ENCODE measurements at regions not wholly inside any gene's neighbourhood (a gene's known extent, or its start where the extent isn't known, plus 50 kb on each side); places are given as distances from the start of the nearest gene placed in this dataset.

DNA sequence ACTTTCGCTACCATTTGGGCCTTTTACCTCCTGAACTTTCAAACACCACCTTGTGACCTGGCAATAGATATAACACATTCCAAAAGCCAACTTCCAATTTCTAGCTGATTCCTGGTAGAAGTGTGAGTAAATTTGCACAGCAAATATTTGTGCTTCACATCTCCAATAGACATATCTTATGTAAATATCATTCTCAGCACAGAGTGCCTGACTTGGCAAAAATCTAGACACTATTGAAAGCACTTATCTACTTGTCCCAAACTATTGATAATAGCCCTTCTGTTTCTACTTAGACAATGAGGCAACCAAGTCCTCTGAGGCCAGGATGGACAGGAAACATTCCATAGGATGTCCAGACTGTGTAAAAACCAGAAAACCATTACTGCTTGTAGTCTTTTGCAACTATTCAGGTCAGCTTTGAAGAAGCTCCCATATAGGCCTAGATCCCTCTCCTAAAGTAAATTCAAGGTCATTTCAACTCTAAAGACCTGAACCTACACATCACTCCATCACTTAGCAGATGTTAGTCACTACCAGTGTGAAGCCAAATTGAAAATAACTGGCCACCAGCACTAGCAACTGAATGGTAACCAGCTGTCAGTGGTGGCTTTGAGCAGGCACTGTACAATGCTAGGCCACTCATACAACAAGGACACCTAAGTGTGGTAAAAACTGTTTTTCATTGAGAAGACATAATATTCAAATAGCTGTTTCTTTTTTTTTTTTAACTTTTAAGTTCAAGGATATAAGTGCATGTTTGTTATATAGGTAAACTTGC is 95.3 kb upstream of the RSPO3 start:
- H3K36me3 ChIP-seq = no peaks in the 10 kb centered on the region
- H3K4me3 ChIP-seq = no peak overlapping the region
- no peaks in the 10 kb centered on the region for H3K9me3 ChIP-seq
- H3K27me3 ChIP-seq = no peaks in the 10 kb centered on the region
- H3K27ac ChIP-seq = no peak overlapping the region
- intact Hi-C loops (cut with DNase I) = no loop called here
- DNase-seq = no peak
- H3K4me1 ChIP-seq (ENCODE audit: insufficient read depth) = no peaks in the 10 kb centered on the region
- 80 to 96% (median 85%) methylated on average over 1 of the region's 1 CpG for WGBS, 3 donors
- TF ChIP-seq EP300 (IDR thresholded peaks at IDR 0.05) = no peak
- TF ChIP-seq, protein P1, sequence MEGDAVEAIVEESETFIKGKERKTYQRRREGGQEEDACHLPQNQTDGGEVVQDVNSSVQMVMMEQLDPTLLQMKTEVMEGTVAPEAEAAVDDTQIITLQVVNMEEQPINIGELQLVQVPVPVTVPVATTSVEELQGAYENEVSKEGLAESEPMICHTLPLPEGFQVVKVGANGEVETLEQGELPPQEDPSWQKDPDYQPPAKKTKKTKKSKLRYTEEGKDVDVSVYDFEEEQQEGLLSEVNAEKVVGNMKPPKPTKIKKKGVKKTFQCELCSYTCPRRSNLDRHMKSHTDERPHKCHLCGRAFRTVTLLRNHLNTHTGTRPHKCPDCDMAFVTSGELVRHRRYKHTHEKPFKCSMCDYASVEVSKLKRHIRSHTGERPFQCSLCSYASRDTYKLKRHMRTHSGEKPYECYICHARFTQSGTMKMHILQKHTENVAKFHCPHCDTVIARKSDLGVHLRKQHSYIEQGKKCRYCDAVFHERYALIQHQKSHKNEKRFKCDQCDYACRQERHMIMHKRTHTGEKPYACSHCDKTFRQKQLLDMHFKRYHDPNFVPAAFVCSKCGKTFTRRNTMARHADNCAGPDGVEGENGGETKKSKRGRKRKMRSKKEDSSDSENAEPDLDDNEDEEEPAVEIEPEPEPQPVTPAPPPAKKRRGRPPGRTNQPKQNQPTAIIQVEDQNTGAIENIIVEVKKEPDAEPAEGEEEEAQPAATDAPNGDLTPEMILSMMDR (IDR thresholded peaks at IDR 0.05) = no peak
- no peak for TF ChIP-seq POLR2A (IDR thresholded peaks at IDR 0.05)

- H3K27me3 ChIP-seq = no peaks in the 10 kb centered on the region
- intact Hi-C loops (cut with DNase I) = no loop called here
- no peak for TF ChIP-seq POLR2A (IDR thresholded peaks at IDR 0.05)
- TF ChIP-seq EP300 (IDR thresholded peaks at IDR 0.05) = no peak
- TF ChIP-seq, protein P1 (IDR thresholded peaks at IDR 0.05) = no peak
- 84 to 90% (median 88%) methylated on average over 1 of the region's 1 CpG for WGBS, 3 donors
- DNase-seq = no peak
- H3K4me1 ChIP-seq (ENCODE audit: insufficient read depth) = no peaks in the 10 kb centered on the region
- H3K9me3 ChIP-seq = no peaks in the 10 kb centered on the region
- no peaks in the 10 kb centered on the region for H3K36me3 ChIP-seq
- no peak overlapping the region for H3K27ac ChIP-seq
- no peak overlapping the region for H3K4me3 ChIP-seq
These were observed 92.2 kb upstream of the RSPO3 start for GRCh38 chr6:127026247-127026646.

- H3K27ac ChIP-seq = no peak overlapping the region
- TF ChIP-seq, protein P1 (IDR thresholded peaks at IDR 0.05) = no peak
- TF ChIP-seq POLR2A (IDR thresholded peaks at IDR 0.05) (no peak), EP300 (IDR thresholded peaks at IDR 0.05) (no peak)
- no peaks in the 10 kb centered on the region for H3K4me1 ChIP-seq (ENCODE audit: insufficient read depth)
- no peaks in the 10 kb centered on the region for H3K27me3 ChIP-seq
- H3K36me3 ChIP-seq = no peaks in the 10 kb centered on the region
- H3K9me3 ChIP-seq = no peaks in the 10 kb centered on the region
- H3K4me3 ChIP-seq = no peak overlapping the region
- intact Hi-C loops (cut with DNase I) = no loop called here
- no peak for DNase-seq
These were observed 88.4 kb upstream of the RSPO3 start for GRCh38 chr6:127030111-127030510.

- Histone ChIP-seq H3K36me3 (no peaks in the 10 kb centered on the region), H3K4me3 (no peak overlapping the region), H3K4me1 (ENCODE audit: insufficient read depth) (no peaks in the 10 kb centered on the region), H3K27me3 (no peaks in the 10 kb centered on the region), H3K9me3 (no peaks in the 10 kb centered on the region), H3K27ac (no peak overlapping the region)
- intact Hi-C loops (cut with DNase I) = no loop called here
- WGBS, 3 donors = 44 to 76% (median 55%) methylated on average over 1 of the region's 1 CpG
- DNase-seq = no peak
- TF ChIP-seq, protein P1 (IDR thresholded peaks at IDR 0.05) = no peak
- TF ChIP-seq EP300 (IDR thresholded peaks at IDR 0.05) = no peak
- TF ChIP-seq POLR2A (IDR thresholded peaks at IDR 0.05) = no peak
These were observed 87.6 kb upstream of the RSPO3 start for GRCh38 chr6:127030836-127031235.
